ENCODE measurements at regions not wholly inside any gene's neighbourhood (a gene's known extent, or its start where the extent isn't known, plus 50 kb on each side); places are given as distances from the start of the nearest gene placed in this dataset.

GRCh38 chr7:68846811-68847325 is 751.4 kb upstream of the AUTS2 start:
- TF ChIP-seq POLR2A (IDR thresholded peaks at IDR 0.05): no peak
- TF ChIP-seq, protein P1, sequence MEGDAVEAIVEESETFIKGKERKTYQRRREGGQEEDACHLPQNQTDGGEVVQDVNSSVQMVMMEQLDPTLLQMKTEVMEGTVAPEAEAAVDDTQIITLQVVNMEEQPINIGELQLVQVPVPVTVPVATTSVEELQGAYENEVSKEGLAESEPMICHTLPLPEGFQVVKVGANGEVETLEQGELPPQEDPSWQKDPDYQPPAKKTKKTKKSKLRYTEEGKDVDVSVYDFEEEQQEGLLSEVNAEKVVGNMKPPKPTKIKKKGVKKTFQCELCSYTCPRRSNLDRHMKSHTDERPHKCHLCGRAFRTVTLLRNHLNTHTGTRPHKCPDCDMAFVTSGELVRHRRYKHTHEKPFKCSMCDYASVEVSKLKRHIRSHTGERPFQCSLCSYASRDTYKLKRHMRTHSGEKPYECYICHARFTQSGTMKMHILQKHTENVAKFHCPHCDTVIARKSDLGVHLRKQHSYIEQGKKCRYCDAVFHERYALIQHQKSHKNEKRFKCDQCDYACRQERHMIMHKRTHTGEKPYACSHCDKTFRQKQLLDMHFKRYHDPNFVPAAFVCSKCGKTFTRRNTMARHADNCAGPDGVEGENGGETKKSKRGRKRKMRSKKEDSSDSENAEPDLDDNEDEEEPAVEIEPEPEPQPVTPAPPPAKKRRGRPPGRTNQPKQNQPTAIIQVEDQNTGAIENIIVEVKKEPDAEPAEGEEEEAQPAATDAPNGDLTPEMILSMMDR (IDR thresholded peaks at IDR 0.05): no peak
